Neural progenitor cell (in vitro differentiated cells): ENCODE measurements at regions not wholly inside any gene's neighbourhood (a gene's known extent, or its start where the extent isn't known, plus 50 kb on each side); places are given as distances from the start of the nearest gene placed in this dataset.

Experiments used
- CTCF ChIP-seq: fragments of 200-600 bp; sonication (generic); IDR thresholded peaks from 2 replicates; pipeline ENCODE4 v1.5.1; 2017; ENCODE audit warnings: antibody characterized with exemption, mild to moderate bottlenecking
- EZH2phosphoT487 ChIP-seq: fragments of 200-600 bp; sonication (generic); IDR thresholded peaks from 2 replicates; pipeline ENCODE4 v1.6.1; 2017; ENCODE audit warnings: antibody characterized with exemption

- TF ChIP-seq EZH2phosphoT487 (no peak), CTCF (no peak)
Measured at GRCh38 chr13:50735071-50735470, 108.4 kb downstream of the DLEU7 start.
